Right lobe of liver (tissue), 6 donors: ENCODE measurements at regions not wholly inside any gene's neighbourhood (a gene's known extent, or its start where the extent isn't known, plus 50 kb on each side); places are given as distances from the start of the nearest gene placed in this dataset.

ENCODE experiments used
- ATAC-seq, 4 donors: fragments of 200-7000 bp; cut with Tn5 transposase; one replicate each; pipeline ENCODE4 v1.9.1; 2020; ENCODE audit warnings: mild to moderate bottlenecking in 4 of 4, moderate library complexity in 4 of 4
- DNase-seq, 3 donors: peaks; one replicate each; pipeline ENCODE4 v3.0.0-alpha.2; 2020
- H3K27ac ChIP-seq, 3 donors: fragments of 200-600 bp; one replicate each; pipeline ENCODE4 v1.8.0; 2022
- H3K27me3 ChIP-seq, 2 donors: fragments of 200-600 bp; one replicate each; pipeline ENCODE4 v1.8.0; 2022
- H3K36me3 ChIP-seq, 4 donors: fragments of 200-600 bp; sonication (generic) in 1 of 4; one replicate each; pipeline versions ENCODE4 v1.5.1 to v1.8.0; 2017 to 2022; ENCODE audit warnings: control low read depth in 1 of 4
- H3K4me1 ChIP-seq, 4 donors: fragments of 200-600 bp; sonication (generic) in 1 of 4; one replicate each; pipeline versions ENCODE4 v1.5.1 to v1.8.0; 2017 to 2022; ENCODE audit warnings: control low read depth in 1 of 4
- H3K4me3 ChIP-seq, 3 donors: fragments of 200-600 bp; one replicate each; pipeline ENCODE4 v1.8.0; 2022
- H3K9me3 ChIP-seq, 4 donors: fragments of 200-600 bp; sonication (generic) in 1 of 4; one replicate each; pipeline versions ENCODE4 v1.5.1 to v1.8.0; 2017 to 2022; ENCODE audit warnings: control low read depth in 1 of 4
- POLR2A ChIP-seq: fragments of 450-650 bp; IDR thresholded peaks from one replicate; pipeline ENCODE4 v1.6.1; 2017; ENCODE audit warnings: antibody characterized with exemption, mild to moderate bottlenecking
- WGBS: methylation state at CpG from one replicate; pipeline ENCODE4 v1.1.6; 2018; ENCODE audit warnings: low coverage, low lambda C conversion rate; ENCODE audit not compliant: insufficient coverage; ENCODE audit errors: missing lambda C conversion rate; 5-methylcytosine and 5-hydroxymethylcytosine counted together
- intact Hi-C, 2 donors: fragments of 100-400 bp; cut with DNase I; formaldehyde crosslinking; loops; one replicate each; pipeline versions ENCODE4 v1.11.2 to v1.14.1; 2022
- TF ChIP-seq, protein P1 (sequence below), 4 donors: fragments of 200-600 bp in 3 of 4; fragments of 450-650 bp in 1 of 4; IDR thresholded peaks; one replicate each; pipeline versions ENCODE4 v1.5.1 to v1.8.0; 2016 to 2022; ENCODE audit warnings: antibody characterized with exemption in 4 of 4, mild to moderate bottlenecking in 2 of 4
- donor health status: DM: no; HTN: yes; CAD: no.
- donor health status: DM: no; HTN: no; CAD: no.
- donor health status: DM: no; HTN: no; CAD: no.
- donor health status: DM: no; HTN: yes; CAD: no.
- donor health status: DM: no; HTN: yes; CAD: no.

DNA sequence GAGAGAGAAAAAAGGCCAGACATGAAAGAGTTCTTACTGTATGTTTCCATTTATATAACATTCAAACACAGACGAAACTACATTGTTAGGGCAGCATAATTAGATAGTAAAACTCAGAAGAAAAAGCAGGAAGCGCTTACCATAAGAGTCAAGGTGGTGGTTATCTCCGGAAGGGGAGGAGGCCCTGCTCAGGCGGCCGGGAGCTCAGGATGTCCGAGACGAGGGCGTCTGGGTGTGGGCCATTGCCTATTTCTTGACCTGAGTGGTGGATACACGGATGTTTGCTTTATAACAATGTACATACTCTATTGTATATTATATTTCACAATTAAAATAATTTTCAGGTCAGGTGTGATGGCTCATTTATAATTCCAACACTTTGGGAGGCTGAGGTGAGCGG is 80.9 kb upstream of the COL5A1 start:
- 33% methylated on average over 10 of the region's 10 CpGs for WGBS
- Histone ChIP-seq H3K36me3 (no peaks in the 10 kb centered on the region), H3K9me3 (no peaks in the 10 kb centered on the region), H3K27ac (no peak overlapping the region), H3K27me3 (no peaks in the 10 kb centered on the region), H3K4me1 (no peaks in the 10 kb centered on the region), H3K4me3 (no peak overlapping the region)
- peak in 2 of 3 donors; percentile 12 to 35 for DNase-seq
- intact Hi-C loops, result no loop called here
- TF ChIP-seq, protein P1, sequence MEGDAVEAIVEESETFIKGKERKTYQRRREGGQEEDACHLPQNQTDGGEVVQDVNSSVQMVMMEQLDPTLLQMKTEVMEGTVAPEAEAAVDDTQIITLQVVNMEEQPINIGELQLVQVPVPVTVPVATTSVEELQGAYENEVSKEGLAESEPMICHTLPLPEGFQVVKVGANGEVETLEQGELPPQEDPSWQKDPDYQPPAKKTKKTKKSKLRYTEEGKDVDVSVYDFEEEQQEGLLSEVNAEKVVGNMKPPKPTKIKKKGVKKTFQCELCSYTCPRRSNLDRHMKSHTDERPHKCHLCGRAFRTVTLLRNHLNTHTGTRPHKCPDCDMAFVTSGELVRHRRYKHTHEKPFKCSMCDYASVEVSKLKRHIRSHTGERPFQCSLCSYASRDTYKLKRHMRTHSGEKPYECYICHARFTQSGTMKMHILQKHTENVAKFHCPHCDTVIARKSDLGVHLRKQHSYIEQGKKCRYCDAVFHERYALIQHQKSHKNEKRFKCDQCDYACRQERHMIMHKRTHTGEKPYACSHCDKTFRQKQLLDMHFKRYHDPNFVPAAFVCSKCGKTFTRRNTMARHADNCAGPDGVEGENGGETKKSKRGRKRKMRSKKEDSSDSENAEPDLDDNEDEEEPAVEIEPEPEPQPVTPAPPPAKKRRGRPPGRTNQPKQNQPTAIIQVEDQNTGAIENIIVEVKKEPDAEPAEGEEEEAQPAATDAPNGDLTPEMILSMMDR (IDR thresholded peaks at IDR 0.05), result no peak
- TF ChIP-seq POLR2A, result no peak
- ATAC-seq, result peak in 3 of 4 donors; percentile 33 to 45 (median 40)

DNA sequence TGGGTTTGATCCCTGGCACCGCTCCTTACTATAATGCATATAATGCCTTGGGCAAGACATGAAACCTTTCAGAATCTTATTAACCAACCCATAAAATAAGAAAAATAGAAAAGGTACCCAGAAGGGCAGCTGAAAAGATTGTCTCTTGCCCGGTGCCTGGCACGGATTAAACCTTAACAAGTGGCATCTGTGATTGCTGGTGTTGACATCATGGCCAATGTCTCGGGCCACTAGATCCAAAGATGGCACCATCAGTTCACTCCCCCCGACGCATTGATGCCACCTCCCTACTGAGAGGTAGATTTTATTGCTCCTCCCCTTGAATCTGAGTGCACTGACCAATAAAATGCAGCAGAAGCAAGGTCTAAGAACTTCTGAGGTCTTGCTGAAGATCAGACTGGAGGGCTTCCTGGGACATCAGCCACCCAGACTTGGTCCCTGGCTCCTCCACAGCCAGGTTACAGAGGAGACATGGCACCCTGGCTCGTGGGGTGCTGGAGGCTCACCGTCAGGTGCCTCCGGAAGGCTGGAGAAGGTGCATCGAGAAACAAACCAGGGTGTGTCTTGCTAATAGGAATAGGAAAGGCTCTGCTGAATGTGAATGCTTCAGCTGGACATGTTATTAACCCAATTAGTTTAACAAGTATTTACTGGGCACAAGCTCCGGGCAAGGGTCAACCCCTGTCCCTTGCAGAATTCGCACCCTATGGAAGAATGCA is 80.0 kb upstream of the COL5A1 start:
- Histone ChIP-seq H3K36me3 (no peaks in the 10 kb centered on the region), H3K9me3 (no peaks in the 10 kb centered on the region), H3K4me3 (no peak overlapping the region), H3K4me1 (no peaks in the 10 kb centered on the region), H3K27me3 (no peaks in the 10 kb centered on the region), H3K27ac (no peak overlapping the region)
- 72% methylated on average over 6 of the region's 12 CpGs for WGBS
- DNase-seq (peak in 2 of 3 donors; percentile 1 to 12), ATAC-seq (no peak)
- TF ChIP-seq POLR2A, result no peak
- TF ChIP-seq, protein P1 (IDR thresholded peaks at IDR 0.05), result no peak
- intact Hi-C loops, result no loop called here

DNA sequence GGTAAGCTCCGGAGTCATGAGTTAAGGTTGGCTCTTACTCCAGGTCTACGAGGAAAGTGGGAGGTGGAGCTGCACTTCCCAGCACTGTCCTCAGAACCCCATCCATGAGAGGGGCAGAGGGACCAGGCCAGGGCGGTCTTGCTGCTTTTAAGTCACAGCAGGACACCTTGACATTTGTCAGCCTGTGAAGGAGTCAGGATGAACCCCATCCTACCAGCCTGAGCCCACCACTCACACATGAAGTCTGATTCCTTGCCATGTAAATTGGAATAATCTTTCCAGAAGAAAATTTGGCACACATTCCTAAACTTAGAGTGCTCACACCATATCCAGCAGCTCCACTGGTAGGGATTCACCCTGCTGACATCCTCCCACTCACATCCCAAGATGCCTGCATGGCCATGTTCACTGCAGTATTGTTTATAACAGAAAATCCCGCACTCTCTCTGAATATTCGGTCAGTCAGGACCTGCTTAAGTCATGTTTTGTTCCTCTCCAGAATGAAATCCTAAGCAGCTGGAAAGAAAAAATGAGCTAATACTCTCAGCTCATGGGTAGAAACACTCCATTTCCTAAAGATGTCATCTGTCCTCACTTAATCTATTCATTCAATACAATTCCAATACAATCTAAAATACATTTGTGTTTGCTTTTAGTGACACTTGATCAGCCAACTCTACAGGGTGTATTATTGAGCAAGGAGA is 79.3 kb upstream of the COL5A1 start:
- no peak for ATAC-seq
- intact Hi-C loops, result no loop called here
- peak in 1 of 3 donors; percentile 5 for DNase-seq

DNA sequence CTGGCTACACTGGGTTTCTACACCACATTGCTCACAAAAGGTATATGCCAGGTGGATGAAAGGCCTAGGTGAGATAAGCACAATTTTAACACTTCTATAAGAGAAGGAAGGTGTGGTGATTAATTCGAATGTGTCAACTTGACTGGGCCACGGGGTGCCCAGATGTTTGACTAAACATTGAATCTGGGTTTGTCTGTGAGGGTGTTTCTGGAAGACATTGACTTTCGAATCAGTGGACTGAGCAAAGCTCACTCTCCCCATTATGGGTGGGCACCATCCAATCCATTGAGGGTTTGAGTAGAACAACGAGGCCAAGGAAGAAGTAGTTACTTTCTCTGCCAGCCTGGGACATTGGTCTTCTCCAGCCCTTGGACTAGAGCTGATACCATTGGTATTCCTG is 78.2 kb upstream of the COL5A1 start:
- no peak for ATAC-seq
- DNase-seq, result peak in 2 of 3 donors; percentile 2 to 11
- no peak for TF ChIP-seq POLR2A
- TF ChIP-seq, protein P1 (IDR thresholded peaks at IDR 0.05), result no peak
- H3K4me3 ChIP-seq, result no peak overlapping the region
- intact Hi-C loops, result no loop called here
- H3K27ac ChIP-seq, result no peak overlapping the region
- no peaks in the 10 kb centered on the region for H3K27me3 ChIP-seq
- no peaks in the 10 kb centered on the region for H3K4me1 ChIP-seq
- no peaks in the 10 kb centered on the region for H3K36me3 ChIP-seq
- WGBS, result 60% methylated on average over 3 of the region's 4 CpGs
- H3K9me3 ChIP-seq, result no peaks in the 10 kb centered on the region

More for the DNA sequence above, 79.3 kb upstream of the COL5A1 start:
- Histone ChIP-seq H3K27me3 (no peaks in the 10 kb centered on the region), H3K9me3 (no peaks in the 10 kb centered on the region), H3K27ac (no peak overlapping the region), H3K4me1 (no peaks in the 10 kb centered on the region), H3K4me3 (no peak overlapping the region), H3K36me3 (no peaks in the 10 kb centered on the region)
- TF ChIP-seq, protein P1 (IDR thresholded peaks at IDR 0.05), result no peak
- TF ChIP-seq POLR2A, result no peak
- WGBS, result 62% methylated on average over 2 of the region's 5 CpGs
